Astrocyte of the cerebellum (primary cell): ENCODE measurements at regions not wholly inside any gene's neighbourhood (a gene's known extent, or its start where the extent isn't known, plus 50 kb on each side); places are given as distances from the start of the nearest gene placed in this dataset.

Experiments
- DNase-seq: peaks from one replicate; pipeline ENCODE4 v3.0.0-alpha.2; 2011; ENCODE audit warnings: low read depth
- H3K4me3 ChIP-seq: 2 replicates; pipeline ENCODE4 v1.5.1; 2011; ENCODE audit warnings: mild to moderate bottlenecking, low read depth, low read length, moderate library complexity
- in situ Hi-C: cut with HindIII; loops from 2 replicates; pipeline ENCODE4 v1.10.0; 2017; ENCODE audit warnings: low sequenced_read_pairs
- TF ChIP-seq, protein P1 (sequence below): IDR thresholded peaks from 2 replicates; pipeline ENCODE4 v1.5.1; 2012; ENCODE audit warnings: low read length, low read depth, moderate library complexity, mild to moderate bottlenecking; ENCODE audit errors: missing control alignments

GRCh38 chr1:36693161-36693525 lies 210.4 kb upstream of the CSF3R start:
- TF ChIP-seq, protein P1, sequence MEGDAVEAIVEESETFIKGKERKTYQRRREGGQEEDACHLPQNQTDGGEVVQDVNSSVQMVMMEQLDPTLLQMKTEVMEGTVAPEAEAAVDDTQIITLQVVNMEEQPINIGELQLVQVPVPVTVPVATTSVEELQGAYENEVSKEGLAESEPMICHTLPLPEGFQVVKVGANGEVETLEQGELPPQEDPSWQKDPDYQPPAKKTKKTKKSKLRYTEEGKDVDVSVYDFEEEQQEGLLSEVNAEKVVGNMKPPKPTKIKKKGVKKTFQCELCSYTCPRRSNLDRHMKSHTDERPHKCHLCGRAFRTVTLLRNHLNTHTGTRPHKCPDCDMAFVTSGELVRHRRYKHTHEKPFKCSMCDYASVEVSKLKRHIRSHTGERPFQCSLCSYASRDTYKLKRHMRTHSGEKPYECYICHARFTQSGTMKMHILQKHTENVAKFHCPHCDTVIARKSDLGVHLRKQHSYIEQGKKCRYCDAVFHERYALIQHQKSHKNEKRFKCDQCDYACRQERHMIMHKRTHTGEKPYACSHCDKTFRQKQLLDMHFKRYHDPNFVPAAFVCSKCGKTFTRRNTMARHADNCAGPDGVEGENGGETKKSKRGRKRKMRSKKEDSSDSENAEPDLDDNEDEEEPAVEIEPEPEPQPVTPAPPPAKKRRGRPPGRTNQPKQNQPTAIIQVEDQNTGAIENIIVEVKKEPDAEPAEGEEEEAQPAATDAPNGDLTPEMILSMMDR, result no peak

GRCh38 chr1:36692465-36693160 lies 209.9 kb upstream of the CSF3R start:
- no peak for DNase-seq
- TF ChIP-seq, protein P1, result no peak
- in situ Hi-C loops, result no loop called here
- H3K4me3 ChIP-seq, result no peak overlapping the region

More at GRCh38 chr1:36693161-36693525, 210.4 kb upstream of the CSF3R start:
- H3K4me3 ChIP-seq, result no peak overlapping the region
- in situ Hi-C loops, result no loop called here
- no peak for DNase-seq

DNA sequence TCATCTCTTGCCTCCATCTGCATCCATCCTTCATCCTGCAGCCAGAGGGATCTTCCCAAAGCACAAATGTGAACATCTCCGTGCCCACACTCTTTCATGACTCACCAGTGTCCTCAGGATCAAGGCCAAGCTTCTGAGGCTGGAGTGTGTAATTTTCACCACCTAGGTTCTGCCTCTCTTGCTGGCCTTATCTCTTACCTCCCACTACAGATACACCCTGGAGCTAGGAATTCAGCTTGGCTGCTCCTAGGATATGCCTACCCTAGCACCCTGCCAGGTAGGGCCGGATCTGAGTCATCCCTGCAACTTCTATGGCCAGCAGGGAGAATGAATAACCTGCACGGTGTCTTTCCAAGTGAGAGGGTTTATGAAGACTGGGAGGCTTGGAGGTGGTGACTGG lies 208.7 kb upstream of the CSF3R start:
- in situ Hi-C loops, result no loop called here
- TF ChIP-seq, protein P1, result no peak
- H3K4me3 ChIP-seq, result no peak overlapping the region
- DNase-seq, result no peak

DNA sequence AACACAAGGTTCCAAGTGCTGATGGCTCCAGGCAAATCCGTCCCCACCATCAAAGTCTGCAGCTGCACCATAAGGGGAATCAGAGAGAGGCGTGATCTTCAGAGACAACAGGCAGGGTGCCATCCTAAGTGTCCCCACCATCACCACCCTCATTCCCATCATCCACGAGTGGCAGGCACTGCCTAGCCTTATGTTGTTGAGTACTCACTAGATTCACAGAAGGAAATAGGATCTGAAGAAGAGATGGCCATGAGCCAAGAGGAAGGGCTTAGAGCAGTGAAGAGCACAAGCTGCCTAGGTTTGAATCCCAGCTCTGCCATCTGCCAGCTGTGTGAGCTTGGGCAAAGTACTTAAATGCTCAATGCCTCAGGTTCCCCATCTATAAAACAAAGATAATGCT lies 207.3 kb upstream of the CSF3R start:
- H3K4me3 ChIP-seq, result no peak overlapping the region
- TF ChIP-seq, protein P1, result no peak
- in situ Hi-C loops, result no loop called here
- no peak for DNase-seq

DNA sequence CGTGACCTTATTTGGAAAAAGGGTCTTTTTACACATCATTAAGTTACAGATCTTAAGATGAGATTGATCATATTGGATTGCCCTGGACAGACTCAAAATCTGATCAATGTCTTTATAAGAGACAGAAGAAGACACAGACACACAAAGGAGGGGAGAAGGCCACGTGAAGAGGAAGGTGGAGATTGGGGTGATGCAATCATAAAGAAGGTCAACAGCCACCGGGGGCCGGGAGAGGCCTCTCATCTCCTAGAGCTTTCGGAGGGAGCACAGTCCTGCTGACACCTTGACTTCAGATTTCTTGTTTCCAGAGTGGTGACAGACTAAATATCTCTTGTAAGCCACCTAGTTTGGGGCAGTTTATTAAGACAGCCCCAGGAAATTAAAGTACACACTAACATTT lies 204.6 kb upstream of the CSF3R start:
- TF ChIP-seq, protein P1, result no peak
- in situ Hi-C loops, result no loop called here
- H3K4me3 ChIP-seq, result no peak overlapping the region
- DNase-seq, result no peak

DNA sequence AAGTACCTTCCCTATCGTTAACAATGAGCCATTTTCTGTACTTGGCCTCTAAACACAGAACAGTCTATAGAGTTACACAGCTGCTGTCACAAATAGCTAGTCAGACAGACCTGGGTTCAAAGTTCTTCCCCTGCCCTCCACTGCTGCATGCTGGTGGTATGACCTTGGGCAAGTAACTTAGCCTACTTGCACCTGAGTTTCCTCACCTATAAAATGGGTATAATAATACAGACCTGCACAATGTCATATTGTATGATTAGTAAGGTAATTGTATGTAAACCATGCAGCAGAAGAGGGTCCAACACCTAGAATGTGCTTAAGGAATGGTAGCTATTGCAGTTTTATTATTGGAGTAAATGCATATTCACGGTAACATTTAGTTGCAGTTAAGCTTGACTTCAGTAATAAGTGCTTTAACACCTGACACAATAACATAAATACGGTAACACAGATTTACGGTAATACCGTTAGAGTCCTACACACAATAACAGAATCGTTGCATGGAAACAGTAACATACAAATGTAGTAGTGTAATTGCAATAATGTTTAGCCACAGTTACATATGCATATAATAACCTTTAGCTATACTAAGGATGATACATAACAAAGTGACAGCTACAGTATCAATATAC lies 193.3 kb upstream of the CSF3R start:
- TF ChIP-seq, protein P1, result no peak
- in situ Hi-C loops, result no loop called here
- no peak for DNase-seq

More for the DNA sequence above, 193.3 kb upstream of the CSF3R start:
- no peak overlapping the region for H3K4me3 ChIP-seq
